Endothelial cell of umbilical vein (primary cell): ENCODE measurements at regions not wholly inside any gene's neighbourhood (a gene's known extent, or its start where the extent isn't known, plus 50 kb on each side); places are given as distances from the start of the nearest gene placed in this dataset.

Experiments
- BruUV-seq: library from RNA; stranded (reverse); fragments of 400-500 nt; replicated peaks from 2 replicates; lab custom pipeline; 2021; lab: Mats Ljungman, UMichigan
- CTCF ChIA-PET: fragments of 300-600, 350-600 bp; sonication (Branson Sonifier 250); formaldehyde crosslinking; loops from one replicate; lab custom pipeline; 2021; ENCODE audit warnings: antibody characterized with exemption, inconsistent platforms; lab: Charles Lee
- POLR2A ChIA-PET: fragments of 300-600, 350-600 bp; sonication (Branson Sonifier 250); formaldehyde crosslinking; loops from one replicate; lab custom pipeline; 2021; ENCODE audit warnings: antibody characterized with exemption, inconsistent platforms; lab: Charles Lee
- DNase-seq: peaks from one replicate; pipeline ENCODE4 v3.0.0-alpha.2; 2011; ENCODE audit warnings: low read depth, low spot score
- FAIRE-seq: peaks from 2 replicates; lab custom pipeline; 2011; peaks lifted over from hg19 to GRCh38; lab: Jason Lieb, UNC
- H2AFZ ChIP-seq: 2 replicates; pipeline ENCODE4 v1.6.0; 2012; ENCODE audit warnings: low read depth, low read length, control low read depth, inconsistent platforms
- H3K27ac ChIP-seq: 2 replicates; pipeline ENCODE4 v1.5.1; 2011; ENCODE audit warnings: low read depth, mild to moderate bottlenecking, control low read depth, low read length, moderate library complexity; ENCODE audit not compliant: insufficient read depth
- H3K27me3 ChIP-seq, 2 experiments: 2 replicates each; pipeline versions ENCODE4 v1.6.0 to v1.6.1; 2011; ENCODE audit warnings: low read length in 2 of 2, mixed read lengths in 1 of 2; ENCODE audit not compliant: control insufficient read depth in 2 of 2, insufficient read depth in 2 of 2
- H3K36me3 ChIP-seq, 2 experiments: 2 replicates in 1 of 2; 3 replicates in 1 of 2; pipeline ENCODE4 v1.5.1; 2011; ENCODE audit warnings: low read length in 2 of 2, mild to moderate bottlenecking in 1 of 2, moderate library complexity in 1 of 2; ENCODE audit not compliant: control insufficient read depth in 2 of 2, insufficient read depth in 2 of 2; ENCODE audit errors: extremely low read depth in 1 of 2
- H3K4me1 ChIP-seq: 3 replicates; pipeline ENCODE4 v1.5.1; 2011; ENCODE audit warnings: mild to moderate bottlenecking, low read length; ENCODE audit not compliant: control insufficient read depth, insufficient read depth; ENCODE audit errors: extremely low read depth
- H3K4me2 ChIP-seq: 2 replicates; pipeline ENCODE4 v1.6.1; 2011; ENCODE audit warnings: low read length, control low read depth, mixed read lengths; ENCODE audit not compliant: insufficient read depth
- H3K4me3 ChIP-seq, 3 experiments: fragments of 200-600 bp in 1 of 3; sonication (generic), shearing (Covaris generic) in 1 of 3; replicated peaks in 1 of 3; 2 replicates each; pipeline ENCODE4 v1.5.1; 2011 to 2016; ENCODE audit warnings: control low read depth in 3 of 3, low read length in 3 of 3, mild to moderate bottlenecking in 2 of 3, inconsistent platforms in 1 of 3, low read depth in 1 of 3, moderate library complexity in 1 of 3; ENCODE audit not compliant: insufficient read depth in 1 of 3
- H3K79me2 ChIP-seq: 2 replicates; pipeline ENCODE4 v1.6.0; 2012; ENCODE audit warnings: low read length, inconsistent platforms; ENCODE audit not compliant: control insufficient read depth, insufficient read depth
- H3K9ac ChIP-seq: replicated peaks from 2 replicates; pipeline ENCODE3; 2011; ENCODE audit warnings: low read length, control low read depth; ENCODE audit not compliant: insufficient read depth; ENCODE audit errors: extremely low read depth
- H3K9me1 ChIP-seq: replicated peaks from 3 replicates; pipeline ENCODE4 v1.6.0; 2011; ENCODE audit warnings: mild to moderate bottlenecking, low read length; ENCODE audit not compliant: control insufficient read depth, insufficient read depth; ENCODE audit errors: extremely low read depth
- H3K9me3 ChIP-seq: replicated peaks from 2 replicates; pipeline ENCODE4 v1.5.1; 2012; ENCODE audit warnings: low read length, inconsistent platforms; ENCODE audit not compliant: control insufficient read depth, insufficient read depth
- H4K20me1 ChIP-seq: replicated peaks from 2 replicates; pipeline ENCODE3; 2011; ENCODE audit warnings: mild to moderate bottlenecking, low read length; ENCODE audit not compliant: control insufficient read depth, insufficient read depth; ENCODE audit errors: extremely low read depth
- EZH2 ChIP-seq: IDR thresholded peaks from 2 replicates; pipeline ENCODE4 v1.6.1; 2012; ENCODE audit warnings: borderline replicate concordance, low read depth, mild to moderate bottlenecking, moderate library complexity, low read length, inconsistent platforms; ENCODE audit not compliant: severe bottlenecking
- FOS ChIP-seq: IDR thresholded peaks from 2 replicates; pipeline ENCODE4 v1.6.1; 2011; ENCODE audit warnings: mild to moderate bottlenecking, low read length, moderate library complexity, borderline replicate concordance; ENCODE audit not compliant: insufficient read depth
- GATA2 ChIP-seq: IDR thresholded peaks from 2 replicates; pipeline ENCODE4 v1.7.0; 2011; ENCODE audit warnings: low read depth, mild to moderate bottlenecking, moderate library complexity, mixed read lengths, low read length; ENCODE audit not compliant: insufficient read length, insufficient read depth
- JUN ChIP-seq: IDR thresholded peaks from 2 replicates; pipeline ENCODE4 v1.6.1; 2011; ENCODE audit warnings: borderline replicate concordance, low read depth; ENCODE audit not compliant: insufficient read length, insufficient read depth
- MAX ChIP-seq: IDR thresholded peaks from 2 replicates; pipeline ENCODE4 v1.6.1; 2011; ENCODE audit not compliant: insufficient read depth, insufficient read length
- MYC ChIP-seq: IDR thresholded peaks from one replicate; pipeline ENCODE4 v1.6.1; 2011; ENCODE audit warnings: mild to moderate bottlenecking, low read depth, low read length
- POLR2A ChIP-seq: IDR thresholded peaks from 2 replicates; pipeline ENCODE4 v1.6.1; 2012; ENCODE audit warnings: low read depth, mild to moderate bottlenecking, control low read depth, low read length
- POLR2AphosphoS5 ChIP-seq: IDR thresholded peaks from 2 replicates; pipeline ENCODE4 v1.6.1; 2012; ENCODE audit warnings: low read depth, mild to moderate bottlenecking, control low read depth, low read length, moderate library complexity; ENCODE audit not compliant: insufficient read depth
- dilution Hi-C: fragments of 300-500 bp; cut with MboI; formaldehyde crosslinking; loops from one replicate; pipeline ENCODE4 v1.15.0; 2019; ENCODE audit warnings: low sequenced_read_pairs; ENCODE audit not compliant: extremely low pct_ligation_motif_present
- intact Hi-C: fragments of 100-400 bp; cut with micrococcal nuclease; formaldehyde crosslinking; loops from one replicate; pipeline ENCODE4 v1.10.0; 2022
- TF ChIP-seq, protein P1 (sequence below), 2 donors: IDR thresholded peaks; 1 replicate in 1 of 2; 2 replicates in 1 of 2; pipeline ENCODE4 v1.5.1; 2011; ENCODE audit warnings: low read length in 2 of 2, mild to moderate bottlenecking in 2 of 2, moderate library complexity in 2 of 2, control low read depth in 1 of 2, inconsistent platforms in 1 of 2, low read depth in 1 of 2; ENCODE audit not compliant: insufficient read depth in 1 of 2; ENCODE audit errors: extremely low read depth in 1 of 2

GRCh38 chr3:168615493-168616020 lies 519.8 kb upstream of the GOLIM4 start:
- Histone ChIP-seq H3K36me3 (no peaks in the 10 kb centered on the region), H3K4me3 (no peak overlapping the region), H4K20me1 (no peaks in the 10 kb centered on the region), H2AFZ (no peak overlapping the region), H3K27me3 (peaks cover 2 to 16% of the 10 kb centered on the region in 2 experiments), H3K9me1 (no peaks in the 10 kb centered on the region), H3K79me2 (no peaks in the 10 kb centered on the region), H3K9ac (no peak overlapping the region), H3K4me1 (no peaks in the 10 kb centered on the region), H3K9me3 (no peaks in the 10 kb centered on the region), H3K27ac (no peak overlapping the region), H3K4me2 (no peak overlapping the region)
- dilution Hi-C loops (no loop called here), intact Hi-C loops (no loop called here)
- no peak for DNase-seq
- TF ChIP-seq EZH2, result no peak
- no peak for TF ChIP-seq FOS
- TF ChIP-seq GATA2, result no peak
- no TSS peak for BruUV-seq
- POLR2A ChIA-PET, result no interaction called here
- no peak for FAIRE-seq
- CTCF ChIA-PET, result interaction anchor here (0.7 to 2.1 kb wide), 4 partner anchors 8 to 232 kb away, joined by 4 to 6 read pairs (median 6); no protein-coding TSS in a partner anchor

- POLR2A ChIA-PET, result no interaction called here
- Histone ChIP-seq H3K4me3 (no peak overlapping the region), H3K27ac (no peak overlapping the region), H3K27me3 (peaks cover 2 to 15% of the 10 kb centered on the region in 2 experiments), H3K9me3 (no peaks in the 10 kb centered on the region), H3K4me2 (no peak overlapping the region), H3K4me1 (no peaks in the 10 kb centered on the region), H3K9me1 (no peaks in the 10 kb centered on the region), H2AFZ (no peak overlapping the region), H4K20me1 (no peaks in the 10 kb centered on the region), H3K9ac (no peak overlapping the region), H3K36me3 (no peaks in the 10 kb centered on the region), H3K79me2 (no peaks in the 10 kb centered on the region)
- BruUV-seq, result no TSS peak
- intact Hi-C loops, result no loop called here
- CTCF ChIA-PET, result interaction anchor here (1.3 to 1.5 kb wide), 2 partner anchors 8 to 402 kb away, joined by 3 to 4 read pairs; no protein-coding TSS in a partner anchor
- FAIRE-seq (no peak), DNase-seq (no peak)
- dilution Hi-C loops, result no loop called here
- TF ChIP-seq POLR2A (no peak), EZH2 (no peak), GATA2 (no peak), POLR2AphosphoS5 (no peak), JUN (no peak), FOS (no peak), MYC (no peak), MAX (no peak)
- TF ChIP-seq, protein P1, sequence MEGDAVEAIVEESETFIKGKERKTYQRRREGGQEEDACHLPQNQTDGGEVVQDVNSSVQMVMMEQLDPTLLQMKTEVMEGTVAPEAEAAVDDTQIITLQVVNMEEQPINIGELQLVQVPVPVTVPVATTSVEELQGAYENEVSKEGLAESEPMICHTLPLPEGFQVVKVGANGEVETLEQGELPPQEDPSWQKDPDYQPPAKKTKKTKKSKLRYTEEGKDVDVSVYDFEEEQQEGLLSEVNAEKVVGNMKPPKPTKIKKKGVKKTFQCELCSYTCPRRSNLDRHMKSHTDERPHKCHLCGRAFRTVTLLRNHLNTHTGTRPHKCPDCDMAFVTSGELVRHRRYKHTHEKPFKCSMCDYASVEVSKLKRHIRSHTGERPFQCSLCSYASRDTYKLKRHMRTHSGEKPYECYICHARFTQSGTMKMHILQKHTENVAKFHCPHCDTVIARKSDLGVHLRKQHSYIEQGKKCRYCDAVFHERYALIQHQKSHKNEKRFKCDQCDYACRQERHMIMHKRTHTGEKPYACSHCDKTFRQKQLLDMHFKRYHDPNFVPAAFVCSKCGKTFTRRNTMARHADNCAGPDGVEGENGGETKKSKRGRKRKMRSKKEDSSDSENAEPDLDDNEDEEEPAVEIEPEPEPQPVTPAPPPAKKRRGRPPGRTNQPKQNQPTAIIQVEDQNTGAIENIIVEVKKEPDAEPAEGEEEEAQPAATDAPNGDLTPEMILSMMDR (IDR thresholded peaks at IDR 0.05; ENCODE audit: extremely low read depth in 1 of 2, insufficient read depth in 1 of 2, low read depth in 1 of 2, low read length in 2 of 2), result no peak
These were observed 517.4 kb upstream of the GOLIM4 start for GRCh38 chr3:168613151-168613550.
